HUES64 (cell line): ENCODE measurements at regions not wholly inside any gene's neighbourhood (a gene's known extent, or its start where the extent isn't known, plus 50 kb on each side); places are given as distances from the start of the nearest gene placed in this dataset.

ENCODE experiments used
- H3K27ac ChIP-seq: 2 replicates; pipeline ENCODE4 v1.7.0; 2013; ENCODE audit warnings: low read depth, low read length, inconsistent platforms
- H3K27me3 ChIP-seq: 2 replicates; pipeline ENCODE4 v1.6.1; 2013; ENCODE audit warnings: mild to moderate bottlenecking, low read length; ENCODE audit not compliant: insufficient read depth
- H3K36me3 ChIP-seq: 2 replicates; pipeline ENCODE4 v1.6.1; 2013; ENCODE audit warnings: mild to moderate bottlenecking, low read length; ENCODE audit not compliant: insufficient read depth
- H3K4me1 ChIP-seq: 2 replicates; pipeline ENCODE4 v1.6.1; 2013; ENCODE audit warnings: mild to moderate bottlenecking, low read length, moderate library complexity; ENCODE audit not compliant: insufficient read depth
- H3K4me3 ChIP-seq: 2 replicates; pipeline ENCODE4 v1.5.1; 2013; ENCODE audit warnings: mild to moderate bottlenecking, low read length, moderate library complexity
- H3K9ac ChIP-seq: 2 replicates; pipeline ENCODE4 v1.6.1; 2013; ENCODE audit warnings: mild to moderate bottlenecking, low read depth, low read length
- H3K9me3 ChIP-seq: 2 replicates; pipeline ENCODE4 v1.6.1; 2013; ENCODE audit warnings: low read depth, low read length; ENCODE audit not compliant: insufficient read depth
- WGBS: fragments of 150-250, 120-280 bp; methylation state at CpG from one replicate; pipeline ENCODE4 v1.1.7; 2013; ENCODE audit warnings: missing lambda C conversion rate; 5-methylcytosine and 5-hydroxymethylcytosine counted together

- no peaks in the 10 kb centered on the region for H3K36me3 ChIP-seq
- no peak overlapping the region for H3K27ac ChIP-seq
- H3K4me3 ChIP-seq, result no peak overlapping the region
- H3K27me3 ChIP-seq, result no peaks in the 10 kb centered on the region
- no peaks in the 10 kb centered on the region for H3K9me3 ChIP-seq
- H3K9ac ChIP-seq, result no peak overlapping the region
- H3K4me1 ChIP-seq, result peaks cover 24% of the 10 kb centered on the region
- WGBS, result 37% methylated on average over 5 of the region's 13 CpGs
Observed at GRCh38 chr14:98137131-98138025, 1134.6 kb downstream of the BCL11B start.

GRCh38 chr14:98138666-98139065 is 1133.3 kb downstream of the BCL11B start:
- Histone ChIP-seq H3K9ac (no peak overlapping the region), H3K4me3 (no peak overlapping the region), H3K4me1 (peaks cover 24% of the 10 kb centered on the region), H3K36me3 (no peaks in the 10 kb centered on the region), H3K27ac (no peak overlapping the region), H3K27me3 (no peaks in the 10 kb centered on the region), H3K9me3 (no peaks in the 10 kb centered on the region)
- 20% methylated on average over 6 of the region's 6 CpGs for WGBS

GRCh38 chr14:98140862-98141530 is 1131.0 kb downstream of the BCL11B start:
- WGBS, result 92% methylated on average over 7 of the region's 7 CpGs
- H3K4me1 ChIP-seq, result peaks cover 24% of the 10 kb centered on the region
- no peaks in the 10 kb centered on the region for H3K36me3 ChIP-seq
- H3K9me3 ChIP-seq, result no peaks in the 10 kb centered on the region
- no peak overlapping the region for H3K9ac ChIP-seq
- no peak overlapping the region for H3K27ac ChIP-seq
- H3K27me3 ChIP-seq, result no peaks in the 10 kb centered on the region
- no peak overlapping the region for H3K4me3 ChIP-seq

- Histone ChIP-seq H3K9me3 (no peaks in the 10 kb centered on the region), H3K4me3 (no peak overlapping the region), H3K36me3 (no peaks in the 10 kb centered on the region), H3K27ac (no peak overlapping the region), H3K9ac (no peak overlapping the region), H3K4me1 (peaks cover 11% of the 10 kb centered on the region; the same call in 1 of the 2 replicates), H3K27me3 (no peaks in the 10 kb centered on the region)
- no CpG with 5 or more reads among the region's 1 CpG for WGBS
Observed at GRCh38 chr14:98143566-98143965, 1128.4 kb downstream of the BCL11B start.

DNA sequence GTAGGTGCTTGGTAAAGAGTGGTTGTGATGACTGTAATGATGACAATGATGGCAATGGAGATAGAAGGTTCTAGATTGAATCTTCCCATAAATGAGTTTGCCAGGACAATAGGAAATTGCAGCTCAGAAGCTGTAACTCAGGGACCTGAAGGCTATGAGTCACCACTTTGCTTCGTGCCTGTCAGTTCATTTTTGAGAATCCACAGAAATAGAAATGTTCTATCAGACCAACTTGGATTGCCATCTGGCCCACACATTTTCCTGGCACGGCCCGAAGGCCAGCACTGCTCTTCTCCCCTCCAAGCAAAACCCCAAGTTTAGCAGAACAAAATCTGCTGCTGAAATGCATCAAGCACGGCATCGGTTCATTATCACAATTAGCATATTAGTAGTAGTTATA is 1127.0 kb downstream of the BCL11B start:
- Histone ChIP-seq H3K27me3 (no peaks in the 10 kb centered on the region), H3K27ac (no peak overlapping the region), H3K9me3 (no peaks in the 10 kb centered on the region), H3K9ac (no peak overlapping the region), H3K36me3 (no peaks in the 10 kb centered on the region), H3K4me3 (no peak overlapping the region), H3K4me1 (peaks cover 11% of the 10 kb centered on the region; the same call in 1 of the 2 replicates)
- WGBS, result 92% methylated on average over 3 of the region's 5 CpGs

- Histone ChIP-seq H3K36me3 (no peaks in the 10 kb centered on the region), H3K9ac (no peak overlapping the region), H3K4me1 (peaks cover 11% of the 10 kb centered on the region; the same call in 1 of the 2 replicates)
Observed at GRCh38 chr14:98146416-98146815, 1125.6 kb downstream of the BCL11B start.

DNA sequence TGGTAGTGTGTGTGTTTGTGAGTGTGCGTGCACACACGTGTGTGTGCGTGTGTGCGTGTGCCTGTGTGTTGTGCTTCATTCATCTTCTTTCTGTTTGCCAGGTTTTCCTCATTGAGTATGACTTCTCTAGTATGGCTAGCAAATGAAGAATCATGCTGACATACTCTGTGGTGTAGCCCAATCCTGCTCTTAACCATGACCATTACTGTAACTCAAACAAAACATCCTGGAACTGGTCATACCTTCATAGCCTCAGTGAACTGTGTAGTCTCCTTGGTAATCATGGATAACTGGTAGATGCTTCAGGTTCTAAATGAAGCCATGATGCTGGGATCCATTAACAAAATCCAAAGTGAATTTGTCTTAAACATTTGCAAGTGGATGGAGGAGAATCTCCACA is 1117.7 kb downstream of the BCL11B start:
- H3K9ac ChIP-seq, result no peak overlapping the region
- H3K36me3 ChIP-seq, result no peaks in the 10 kb centered on the region
- WGBS, result 95% methylated on average over 4 of the region's 4 CpGs
- H3K4me1 ChIP-seq, result no peaks in the 10 kb centered on the region
- H3K9me3 ChIP-seq, result no peaks in the 10 kb centered on the region
- no peak overlapping the region for H3K4me3 ChIP-seq
- H3K27me3 ChIP-seq, result no peaks in the 10 kb centered on the region
- no peak overlapping the region for H3K27ac ChIP-seq

More at GRCh38 chr14:98146416-98146815, 1125.6 kb downstream of the BCL11B start:
- 88% methylated on average over 5 of the region's 5 CpGs for WGBS
- Histone ChIP-seq H3K27ac (no peak overlapping the region), H3K4me3 (no peak overlapping the region), H3K27me3 (no peaks in the 10 kb centered on the region), H3K9me3 (no peaks in the 10 kb centered on the region)

DNA sequence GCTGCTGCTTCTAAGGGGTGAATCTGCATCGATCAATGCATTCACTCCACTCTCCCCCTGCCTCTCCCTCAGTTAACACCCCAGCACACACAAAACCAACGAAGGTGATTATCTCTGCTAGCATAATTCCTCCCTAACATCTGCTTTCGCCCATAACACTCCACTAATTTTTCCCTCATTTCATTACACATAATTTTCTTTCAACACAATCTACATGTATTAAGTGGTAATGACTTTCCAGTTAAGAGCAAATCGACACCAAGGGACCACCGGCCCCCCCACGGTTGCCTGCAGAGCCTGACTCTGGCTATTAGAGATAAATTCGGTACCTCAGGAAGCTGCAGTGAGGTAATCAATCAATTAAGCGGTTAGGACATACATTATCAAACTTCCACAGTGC is 1115.6 kb downstream of the BCL11B start:
- Histone ChIP-seq H3K36me3 (no peaks in the 10 kb centered on the region), H3K4me1 (no peaks in the 10 kb centered on the region), H3K9me3 (no peaks in the 10 kb centered on the region), H3K9ac (no peak overlapping the region), H3K27me3 (no peaks in the 10 kb centered on the region), H3K4me3 (no peak overlapping the region), H3K27ac (no peak overlapping the region)
- WGBS, result 88% methylated on average over 8 of the region's 8 CpGs

- Histone ChIP-seq H3K27me3 (no peaks in the 10 kb centered on the region), H3K9me3 (no peaks in the 10 kb centered on the region), H3K36me3 (no peaks in the 10 kb centered on the region), H3K27ac (no peak overlapping the region), H3K4me3 (no peak overlapping the region), H3K4me1 (no peaks in the 10 kb centered on the region; the same call in 1 of the 2 replicates), H3K9ac (no peak overlapping the region)
- WGBS, result 95% methylated on average over 9 of the region's 9 CpGs
Observed at GRCh38 chr14:98160901-98161300, 1111.1 kb downstream of the BCL11B start.

DNA sequence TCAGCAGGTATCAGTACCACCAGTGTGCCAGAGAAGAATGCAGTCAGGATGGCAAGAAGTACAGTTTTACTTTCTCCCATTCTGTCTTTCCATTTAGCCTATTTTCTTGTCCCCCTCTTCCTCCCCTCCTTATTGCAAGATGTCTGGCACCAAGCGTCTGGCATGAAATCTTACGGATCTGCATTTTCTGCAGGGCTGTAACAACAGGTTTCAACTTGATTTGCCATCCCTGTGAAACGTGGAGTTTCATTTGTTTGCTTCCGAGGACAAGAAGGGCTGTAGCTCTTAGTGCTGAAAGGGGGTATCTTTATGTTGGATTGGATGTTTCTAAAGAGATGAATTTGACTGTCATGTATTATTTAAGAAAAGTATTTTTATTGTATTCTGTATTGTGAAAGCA is 1110.6 kb downstream of the BCL11B start:
- H3K27ac ChIP-seq, result no peak overlapping the region
- H3K4me1 ChIP-seq, result no peaks in the 10 kb centered on the region; the same call in 1 of the 2 replicates
- H3K9me3 ChIP-seq, result no peaks in the 10 kb centered on the region
- no peak overlapping the region for H3K9ac ChIP-seq
- no peaks in the 10 kb centered on the region for H3K36me3 ChIP-seq
- 90% methylated on average over 4 of the region's 4 CpGs for WGBS
- no peaks in the 10 kb centered on the region for H3K27me3 ChIP-seq
- no peak overlapping the region for H3K4me3 ChIP-seq
